Endodermal cell (in vitro differentiated cells): ENCODE measurements at regions not wholly inside any gene's neighbourhood (a gene's known extent, or its start where the extent isn't known, plus 50 kb on each side); places are given as distances from the start of the nearest gene placed in this dataset.

Experiments used
- DNase-seq: peaks from one replicate; pipeline ENCODE4 v3.0.0-alpha.2; 2017
- H3K27ac ChIP-seq: 2 replicates; pipeline ENCODE4 v1.5.1; 2013; ENCODE audit warnings: mild to moderate bottlenecking, low read depth, low read length, moderate library complexity
- H3K27me3 ChIP-seq: 2 replicates; pipeline ENCODE4 v1.6.1; 2013; ENCODE audit warnings: mild to moderate bottlenecking, low read length, moderate library complexity; ENCODE audit not compliant: insufficient read depth, control insufficient read depth, poor library complexity, severe bottlenecking
- H3K36me3 ChIP-seq: 2 replicates; pipeline ENCODE4 v1.7.0; 2013; ENCODE audit warnings: mild to moderate bottlenecking, low read length, moderate library complexity; ENCODE audit not compliant: control insufficient read depth, insufficient read depth
- H3K4me1 ChIP-seq: one replicate; pipeline ENCODE4 v1.7.0; 2013; ENCODE audit warnings: low read length; ENCODE audit not compliant: control insufficient read depth, insufficient read depth
- H3K4me3 ChIP-seq: 2 replicates; pipeline ENCODE4 v1.5.1; 2013; ENCODE audit warnings: mild to moderate bottlenecking, low read length, moderate library complexity
- H3K9ac ChIP-seq: 2 replicates; pipeline ENCODE4 v1.6.1; 2013; ENCODE audit warnings: mild to moderate bottlenecking, low read length, moderate library complexity; ENCODE audit not compliant: poor library complexity, severe bottlenecking; ENCODE audit errors: extremely low read depth
- H3K9me3 ChIP-seq: 2 replicates; pipeline ENCODE4 v1.6.1; 2013; ENCODE audit warnings: mild to moderate bottlenecking, low read length, moderate library complexity; ENCODE audit not compliant: control insufficient read depth
- H3K27ac Mint-ChIP-seq: 2 replicates; pipeline ENCODE4 v1.8.0; 2020; ENCODE audit warnings: mixed read lengths
- H3K27me3 Mint-ChIP-seq: 2 replicates; pipeline ENCODE4 v1.8.0; 2021; ENCODE audit warnings: mild to moderate bottlenecking, mixed read lengths; ENCODE audit not compliant: insufficient read depth
- H3K36me3 Mint-ChIP-seq: 2 replicates; pipeline ENCODE4 v1.8.0; 2020; ENCODE audit warnings: low read depth, mixed read lengths
- H3K4me1 Mint-ChIP-seq: 2 replicates; pipeline ENCODE4 v1.8.0; 2020; ENCODE audit warnings: mixed read lengths
- H3K4me3 Mint-ChIP-seq: 2 replicates; pipeline ENCODE4 v1.8.0; 2020; ENCODE audit warnings: mild to moderate bottlenecking, moderate library complexity, mixed read lengths
- H3K9me3 Mint-ChIP-seq: 2 replicates; pipeline ENCODE4 v1.8.0; 2020; ENCODE audit warnings: mild to moderate bottlenecking, mixed read lengths
- CTCF ChIP-seq: fragments of 200-600 bp; sonication (generic); conservative IDR thresholded peaks from 2 replicates; pipeline ENCODE4 v1.5.0; 2021; ENCODE audit warnings: antibody characterized with exemption, mild to moderate bottlenecking
- WGBS, 2 experiments: methylation state at CpG; one replicate each; pipeline versions ENCODE4 v1.1.5 to v1.1.7; 2013; ENCODE audit warnings: missing lambda C conversion rate in 2 of 2, mixed read lengths in 1 of 2; ENCODE audit not compliant: insufficient coverage in 1 of 2, insufficient read length in 1 of 2; 5-methylcytosine and 5-hydroxymethylcytosine counted together

- H3K36me3 ChIP-seq = no peaks in the 10 kb centered on the region
- 95 to 97% methylated on average over 5 to 6 of the region's 6 CpGs for WGBS, 2 experiments
- Mint-ChIP-seq H3K36me3 (no peaks in the 10 kb centered on the region), H3K9me3 (no peaks in the 10 kb centered on the region), H3K4me1 (no peaks in the 10 kb centered on the region), H3K27me3 (peaks cover 18% of the 10 kb centered on the region), H3K4me3 (no peak overlapping the region), H3K27ac (no peak overlapping the region)
- H3K4me3 ChIP-seq = no peak overlapping the region
- H3K9ac ChIP-seq = no peak overlapping the region
- H3K9me3 ChIP-seq = no peaks in the 10 kb centered on the region
- no peak overlapping the region for H3K27ac ChIP-seq
- H3K4me1 ChIP-seq = no peaks in the 10 kb centered on the region
- DNase-seq = no peak
- peaks cover 59% of the 10 kb centered on the region for H3K27me3 ChIP-seq
- no peak for TF ChIP-seq CTCF
Measured at GRCh38 chr5:89269721-89270120, 386.7 kb upstream of the MEF2C start.

GRCh38 chr5:89268460-89268859 lies 385.5 kb upstream of the MEF2C start:
- no peaks in the 10 kb centered on the region for H3K9me3 Mint-ChIP-seq
- no peaks in the 10 kb centered on the region for H3K36me3 Mint-ChIP-seq
- H3K27ac ChIP-seq = no peak overlapping the region
- 87 to 96% methylated on average over 2 to 4 of the region's 4 CpGs for WGBS, 2 experiments
- H3K4me3 Mint-ChIP-seq = no peak overlapping the region
- no peak for DNase-seq
- H3K4me3 ChIP-seq = no peak overlapping the region
- peaks cover 47% of the 10 kb centered on the region for H3K27me3 ChIP-seq
- peaks cover 13% of the 10 kb centered on the region for H3K27me3 Mint-ChIP-seq
- H3K9me3 ChIP-seq = no peaks in the 10 kb centered on the region
- H3K9ac ChIP-seq = no peak overlapping the region
- no peaks in the 10 kb centered on the region for H3K36me3 ChIP-seq
- no peaks in the 10 kb centered on the region for H3K4me1 Mint-ChIP-seq
- no peak overlapping the region for H3K27ac Mint-ChIP-seq
- TF ChIP-seq CTCF = no peak
- H3K4me1 ChIP-seq = no peaks in the 10 kb centered on the region

GRCh38 chr5:89267788-89268187 lies 384.8 kb upstream of the MEF2C start:
- no peak overlapping the region for H3K27ac Mint-ChIP-seq
- no peaks in the 10 kb centered on the region for H3K36me3 Mint-ChIP-seq
- H3K36me3 ChIP-seq = no peaks in the 10 kb centered on the region
- no peak overlapping the region for H3K27ac ChIP-seq
- H3K4me3 ChIP-seq = no peak overlapping the region
- no peaks in the 10 kb centered on the region for H3K4me1 Mint-ChIP-seq
- no peak for DNase-seq
- peaks cover 10% of the 10 kb centered on the region for H3K27me3 Mint-ChIP-seq
- no peak overlapping the region for H3K9ac ChIP-seq
- H3K9me3 ChIP-seq = no peaks in the 10 kb centered on the region
- no peak for TF ChIP-seq CTCF
- no peak overlapping the region for H3K4me3 Mint-ChIP-seq
- no peaks in the 10 kb centered on the region for H3K9me3 Mint-ChIP-seq
- H3K27me3 ChIP-seq = peaks cover 40% of the 10 kb centered on the region
- no peaks in the 10 kb centered on the region for H3K4me1 ChIP-seq
- WGBS, 2 experiments = 90 to 100% methylated on average over 1 to 2 of the region's 2 CpGs
